Loucy (cell line): ENCODE measurements at regions not wholly inside any gene's neighbourhood (a gene's known extent, or its start where the extent isn't known, plus 50 kb on each side); places are given as distances from the start of the nearest gene placed in this dataset.

Experiments
- H2AFZ ChIP-seq: fragments of 200-600 bp; sonication (generic); 2 replicates; pipeline ENCODE4 v1.6.0; 2016; ENCODE audit warnings: antibody characterized with exemption, mild to moderate bottlenecking, low read length, moderate library complexity
- H3F3A ChIP-seq: fragments of 200-600 bp; 2 replicates; pipeline ENCODE4 v1.6.0; 2016; ENCODE audit warnings: antibody characterized with exemption, low read depth, mild to moderate bottlenecking
- H3K27me3 ChIP-seq: fragments of 200-600 bp; sonication (generic); 2 replicates; pipeline ENCODE4 v1.6.1; 2014; ENCODE audit warnings: low read length, mild to moderate bottlenecking; ENCODE audit not compliant: insufficient read depth, poor library complexity, severe bottlenecking
- H3K36me3 ChIP-seq: fragments of 200-600 bp; sonication (generic); 2 replicates; pipeline ENCODE4 v1.6.1; 2016; ENCODE audit warnings: low read length; ENCODE audit not compliant: insufficient read depth
- H3K4me1 ChIP-seq: fragments of 200-600 bp; sonication (generic); 2 replicates; pipeline ENCODE4 v1.5.1; 2014; ENCODE audit warnings: low read length, mild to moderate bottlenecking; ENCODE audit not compliant: insufficient read depth, poor library complexity, severe bottlenecking
- H3K4me2 ChIP-seq: fragments of 200-600 bp; sonication (generic); 2 replicates; pipeline ENCODE4 v1.6.0; 2014; ENCODE audit warnings: antibody characterized with exemption, low read length, low read depth, mild to moderate bottlenecking; ENCODE audit not compliant: poor library complexity, severe bottlenecking
- H3K4me3 ChIP-seq: fragments of 200-600 bp; sonication (generic); 2 replicates; pipeline ENCODE4 v1.5.1; 2014; ENCODE audit warnings: low read length, mild to moderate bottlenecking, mixed read lengths; ENCODE audit not compliant: poor library complexity, severe bottlenecking
- H3K79me2 ChIP-seq: fragments of 200-600 bp; sonication (generic); 2 replicates; pipeline ENCODE4 v1.6.1; 2014; ENCODE audit warnings: low read length; ENCODE audit not compliant: insufficient read depth
- H3K9ac ChIP-seq: fragments of 200-600 bp; sonication (generic); 2 replicates; pipeline ENCODE4 v1.6.0; 2014; ENCODE audit warnings: mild to moderate bottlenecking, low read depth, low read length, moderate library complexity; ENCODE audit not compliant: poor library complexity, severe bottlenecking
- H3K9me2 ChIP-seq: fragments of 200-600 bp; sonication (generic); replicated peaks from 2 replicates; pipeline ENCODE4 v1.6.1; 2016; ENCODE audit warnings: low read depth, low read length, mixed read lengths
- H3K9me3 ChIP-seq: fragments of 200-600 bp; sonication (generic); 2 replicates; pipeline ENCODE4 v1.6.1; 2014; ENCODE audit warnings: mild to moderate bottlenecking, antibody characterized with exemption, low read length, low read depth; ENCODE audit not compliant: insufficient read depth
- H4K20me1 ChIP-seq: fragments of 200-600 bp; sonication (generic); 2 replicates; pipeline ENCODE4 v1.6.0; 2014; ENCODE audit warnings: antibody characterized with exemption, low read length, mild to moderate bottlenecking; ENCODE audit not compliant: insufficient read depth, poor library complexity, severe bottlenecking
- CTCF ChIP-seq: fragments of 200-600 bp; sonication (generic); conservative IDR thresholded peaks from 2 replicates; pipeline ENCODE4 v1.5.1; 2014; ENCODE audit warnings: mild to moderate bottlenecking, antibody characterized with exemption, low read length
- EZH2phosphoT487 ChIP-seq: fragments of 200-600 bp; IDR thresholded peaks from 2 replicates; pipeline ENCODE4 v1.6.1; 2018; ENCODE audit warnings: antibody characterized with exemption, mild to moderate bottlenecking, moderate library complexity, borderline replicate concordance

GRCh38 chr5:21680641-21681040, 1172.5 kb downstream of the CDH12 start:
- H3F3A ChIP-seq: no peaks in the 10 kb centered on the region
- H3K79me2 ChIP-seq: no peaks in the 10 kb centered on the region
- H3K9me2 ChIP-seq: no peaks in the 10 kb centered on the region
- H3K4me1 ChIP-seq: no peaks in the 10 kb centered on the region
- TF ChIP-seq CTCF (no peak), EZH2phosphoT487 (no peak)
- H3K4me3 ChIP-seq: no peak overlapping the region
- H4K20me1 ChIP-seq: no peaks in the 10 kb centered on the region
- no peak overlapping the region for H2AFZ ChIP-seq
- no peaks in the 10 kb centered on the region for H3K36me3 ChIP-seq
- no peaks in the 10 kb centered on the region for H3K27me3 ChIP-seq
- H3K9ac ChIP-seq: no peak overlapping the region
- H3K9me3 ChIP-seq: no peaks in the 10 kb centered on the region
- no peak overlapping the region for H3K4me2 ChIP-seq

GRCh38 chr5:21680196-21680595, 1172.9 kb downstream of the CDH12 start:
- no peak for TF ChIP-seq CTCF
- TF ChIP-seq EZH2phosphoT487: no peak
- Histone ChIP-seq H3K9me2 (no peaks in the 10 kb centered on the region), H3K4me2 (no peak overlapping the region), H3F3A (no peaks in the 10 kb centered on the region), H3K79me2 (no peaks in the 10 kb centered on the region), H2AFZ (no peak overlapping the region), H4K20me1 (no peaks in the 10 kb centered on the region), H3K4me3 (no peak overlapping the region), H3K4me1 (no peaks in the 10 kb centered on the region), H3K9me3 (no peaks in the 10 kb centered on the region), H3K9ac (no peak overlapping the region), H3K27me3 (no peaks in the 10 kb centered on the region), H3K36me3 (no peaks in the 10 kb centered on the region)

GRCh38 chr5:21678526-21678925, 1174.6 kb downstream of the CDH12 start:
- H3K4me3 ChIP-seq: no peak overlapping the region
- no peaks in the 10 kb centered on the region for H3K79me2 ChIP-seq
- no peak overlapping the region for H3K4me2 ChIP-seq
- H3K4me1 ChIP-seq: no peaks in the 10 kb centered on the region
- H3K9me3 ChIP-seq: no peaks in the 10 kb centered on the region
- no peaks in the 10 kb centered on the region for H3K27me3 ChIP-seq
- no peaks in the 10 kb centered on the region for H4K20me1 ChIP-seq
- H3F3A ChIP-seq: no peaks in the 10 kb centered on the region
- no peak overlapping the region for H2AFZ ChIP-seq
- no peaks in the 10 kb centered on the region for H3K9me2 ChIP-seq
- TF ChIP-seq EZH2phosphoT487 (no peak), CTCF (no peak)
- H3K36me3 ChIP-seq: no peaks in the 10 kb centered on the region
- H3K9ac ChIP-seq: no peak overlapping the region
